GM06990 (cell line): ENCODE measurements at regions not wholly inside any gene's neighbourhood (a gene's known extent, or its start where the extent isn't known, plus 50 kb on each side); places are given as distances from the start of the nearest gene placed in this dataset.

ENCODE experiments used
- DNase-seq: peaks from one replicate; pipeline ENCODE4 v3.0.0-alpha.2; 2011; ENCODE audit not compliant: insufficient read length; ENCODE audit errors: extremely low read depth
- H3K27me3 ChIP-seq: replicated peaks from 2 replicates; pipeline ENCODE4 v1.6.0; 2011; ENCODE audit warnings: low read length; ENCODE audit not compliant: control insufficient read depth, insufficient read depth
- H3K36me3 ChIP-seq: 2 replicates; pipeline ENCODE4 v1.5.1; 2011; ENCODE audit warnings: low read length; ENCODE audit not compliant: control insufficient read depth, insufficient read depth
- H3K4me3 ChIP-seq: replicated peaks from 2 replicates; pipeline ENCODE4 v1.5.1; 2011; ENCODE audit warnings: low read depth, mild to moderate bottlenecking, control low read depth, low read length
- TF ChIP-seq, protein P1 (sequence below): IDR thresholded peaks from 2 replicates; pipeline ENCODE4 v1.5.1; 2011; ENCODE audit warnings: low read length, control low read depth, mild to moderate bottlenecking, inconsistent platforms; ENCODE audit not compliant: insufficient read depth, poor library complexity, severe bottlenecking

DNA sequence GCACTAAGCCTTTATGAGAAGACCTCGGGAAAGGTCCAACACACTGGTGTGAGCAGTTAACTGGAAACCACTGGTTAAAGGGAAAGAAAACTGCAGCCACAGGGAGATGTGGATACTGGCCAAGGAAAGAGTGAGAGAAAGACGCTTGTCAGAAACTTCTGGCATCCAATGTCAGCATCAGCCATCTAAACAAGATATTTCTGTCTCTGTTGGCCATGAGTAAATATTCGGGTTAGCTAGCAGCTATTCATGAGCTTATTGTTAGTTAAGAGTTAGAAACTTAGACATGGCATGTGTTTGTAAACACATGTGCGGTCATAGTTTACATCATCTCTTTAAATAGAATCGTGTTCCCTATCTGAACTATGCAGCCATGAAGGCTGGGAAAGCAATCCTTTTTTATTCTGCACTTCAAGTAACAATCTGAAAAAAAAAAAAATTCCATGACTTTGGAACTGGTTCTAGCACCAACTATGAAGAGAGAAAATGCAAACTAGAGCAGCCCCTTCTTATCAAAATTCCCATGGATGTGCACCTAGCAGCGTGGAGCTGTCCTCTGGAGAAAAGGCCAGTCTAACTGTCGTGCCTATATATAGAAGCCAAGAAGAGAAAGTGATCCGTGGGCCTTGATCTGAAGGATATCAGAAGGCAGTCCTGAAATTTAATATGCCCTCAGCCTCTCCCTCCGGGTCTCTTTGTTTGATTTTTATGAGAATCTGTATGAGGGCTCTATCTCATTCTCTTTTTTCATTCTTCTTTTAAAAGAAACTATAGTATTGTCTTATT lies 84.0 kb upstream of the RFX8 start:
- Histone ChIP-seq H3K36me3 (no peaks in the 10 kb centered on the region), H3K4me3 (no peak overlapping the region), H3K27me3 (no peaks in the 10 kb centered on the region; the same call in none of the 2 replicates)
- DNase-seq = no peak
- TF ChIP-seq, protein P1, sequence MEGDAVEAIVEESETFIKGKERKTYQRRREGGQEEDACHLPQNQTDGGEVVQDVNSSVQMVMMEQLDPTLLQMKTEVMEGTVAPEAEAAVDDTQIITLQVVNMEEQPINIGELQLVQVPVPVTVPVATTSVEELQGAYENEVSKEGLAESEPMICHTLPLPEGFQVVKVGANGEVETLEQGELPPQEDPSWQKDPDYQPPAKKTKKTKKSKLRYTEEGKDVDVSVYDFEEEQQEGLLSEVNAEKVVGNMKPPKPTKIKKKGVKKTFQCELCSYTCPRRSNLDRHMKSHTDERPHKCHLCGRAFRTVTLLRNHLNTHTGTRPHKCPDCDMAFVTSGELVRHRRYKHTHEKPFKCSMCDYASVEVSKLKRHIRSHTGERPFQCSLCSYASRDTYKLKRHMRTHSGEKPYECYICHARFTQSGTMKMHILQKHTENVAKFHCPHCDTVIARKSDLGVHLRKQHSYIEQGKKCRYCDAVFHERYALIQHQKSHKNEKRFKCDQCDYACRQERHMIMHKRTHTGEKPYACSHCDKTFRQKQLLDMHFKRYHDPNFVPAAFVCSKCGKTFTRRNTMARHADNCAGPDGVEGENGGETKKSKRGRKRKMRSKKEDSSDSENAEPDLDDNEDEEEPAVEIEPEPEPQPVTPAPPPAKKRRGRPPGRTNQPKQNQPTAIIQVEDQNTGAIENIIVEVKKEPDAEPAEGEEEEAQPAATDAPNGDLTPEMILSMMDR = no peak

- DNase-seq = no peak
- H3K27me3 ChIP-seq = no peaks in the 10 kb centered on the region; the same call in 1 of the 2 replicates
- TF ChIP-seq, protein P1 = no peak
- no peak overlapping the region for H3K4me3 ChIP-seq
- no peaks in the 10 kb centered on the region for H3K36me3 ChIP-seq
These were observed 81.1 kb upstream of the RFX8 start for GRCh38 chr2:101556033-101556459.

GRCh38 chr2:101551336-101551888 lies 76.5 kb upstream of the RFX8 start:
- no peak for DNase-seq
- H3K36me3 ChIP-seq = no peaks in the 10 kb centered on the region
- H3K4me3 ChIP-seq = no peak overlapping the region
- TF ChIP-seq, protein P1 = no peak
- no peaks in the 10 kb centered on the region for H3K27me3 ChIP-seq

DNA sequence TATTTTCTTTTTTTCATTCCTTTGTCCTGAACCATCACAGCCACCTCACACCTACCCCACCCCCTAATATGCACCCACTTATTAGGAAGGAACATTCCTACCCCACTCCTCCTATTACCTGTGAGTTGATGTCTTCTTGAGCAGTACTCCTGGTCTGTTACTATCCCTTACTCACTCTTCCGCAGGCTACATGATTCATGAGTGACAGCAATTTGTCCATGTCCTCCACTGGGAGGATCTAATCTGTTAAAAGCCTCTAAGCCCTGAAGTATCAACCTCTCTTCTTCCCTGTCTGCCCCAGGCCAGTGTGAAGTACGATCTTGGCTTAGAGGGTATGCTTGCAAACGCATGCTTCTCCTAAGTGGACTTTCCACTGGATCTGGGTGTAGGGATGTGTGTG lies 75.6 kb upstream of the RFX8 start:
- DNase-seq = no peak
- Histone ChIP-seq H3K27me3 (no peaks in the 10 kb centered on the region), H3K4me3 (no peak overlapping the region), H3K36me3 (no peaks in the 10 kb centered on the region)
- TF ChIP-seq, protein P1 = no peak

- no peaks in the 10 kb centered on the region for H3K27me3 ChIP-seq
- DNase-seq = no peak
- H3K36me3 ChIP-seq = no peaks in the 10 kb centered on the region
- TF ChIP-seq, protein P1 = no peak
- no peak overlapping the region for H3K4me3 ChIP-seq
These were observed 74.5 kb upstream of the RFX8 start for GRCh38 chr2:101549371-101549770.
